ENCODE measurements at regions not wholly inside any gene's neighbourhood (a gene's known extent, or its start where the extent isn't known, plus 50 kb on each side); places are given as distances from the start of the nearest gene placed in this dataset.

GRCh38 chr3:170636400-170636973, 50.6 kb upstream of the SLC7A14 start:
- Histone ChIP-seq H3K27me3 (no peaks in the 10 kb centered on the region), H3K27ac (no peak overlapping the region), H3K4me1 (no peaks in the 10 kb centered on the region), H3K9me3 (no peaks in the 10 kb centered on the region), H3K36me3 (no peaks in the 10 kb centered on the region), H3K4me3 (no peak overlapping the region)
- intact Hi-C loops (cut with DNase I; ENCODE audit: low total_unique reads) = no loop called here
- TF ChIP-seq POLR2A (IDR thresholded peaks at IDR 0.05) (no peak), CTCF (IDR thresholded peaks at IDR 0.05) (no peak)
- DNase-seq = no peak

All from uterus (tissue), 3 donors.